ENCODE measurements at regions not wholly inside any gene's neighbourhood (a gene's known extent, or its start where the extent isn't known, plus 50 kb on each side); places are given as distances from the start of the nearest gene placed in this dataset.

DNA sequence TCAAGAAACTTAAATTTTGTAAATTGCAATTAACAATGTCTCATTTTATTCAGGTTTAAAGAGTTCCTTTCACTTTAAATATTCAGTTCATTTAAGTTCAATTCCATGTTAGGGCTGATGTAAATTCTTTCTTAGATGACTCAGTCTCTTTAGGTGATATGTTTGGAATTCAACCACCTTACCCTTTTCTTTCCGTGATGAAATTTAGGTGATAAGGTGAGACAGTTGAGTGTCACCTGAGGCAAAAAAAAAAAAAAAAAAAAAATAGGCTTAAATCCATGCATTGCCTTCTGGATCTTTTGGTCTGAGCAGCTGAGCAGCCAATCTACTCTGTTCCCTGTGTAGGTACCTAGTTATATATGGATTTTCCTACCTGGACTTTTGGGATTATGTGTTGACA lies 299.5 kb downstream of the DAD1 start:
- TF ChIP-seq SP1 (IDR thresholded peaks at IDR 0.05; ENCODE audit: low read depth) (no peak), SIN3A (IDR thresholded peaks at IDR 0.05; ENCODE audit: low read depth) (no peak), POLR2A (IDR thresholded peaks at IDR 0.05; ENCODE audit: borderline replicate concordance, extremely low read depth, insufficient read depth, insufficient read length) (no peak), YY1 (IDR thresholded peaks at IDR 0.05; ENCODE audit: extremely low read depth, insufficient replicate concordance, low read depth, low read length) (no peak), RAD21 (IDR thresholded peaks at IDR 0.05; ENCODE audit: low read depth) (no peak), CEBPB (IDR thresholded peaks at IDR 0.05; ENCODE audit: low read depth) (no peak), FOSL1 (IDR thresholded peaks at IDR 0.05; ENCODE audit: low read depth) (no peak), POLR2AphosphoS5 (IDR thresholded peaks at IDR 0.05; ENCODE audit: low read depth, low read length) (no peak)
- TF ChIP-seq, protein P1, sequence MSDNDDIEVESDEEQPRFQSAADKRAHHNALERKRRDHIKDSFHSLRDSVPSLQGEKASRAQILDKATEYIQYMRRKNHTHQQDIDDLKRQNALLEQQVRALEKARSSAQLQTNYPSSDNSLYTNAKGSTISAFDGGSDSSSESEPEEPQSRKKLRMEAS (IDR thresholded peaks at IDR 0.05) = no peak
- TF ChIP-seq, protein P2, sequence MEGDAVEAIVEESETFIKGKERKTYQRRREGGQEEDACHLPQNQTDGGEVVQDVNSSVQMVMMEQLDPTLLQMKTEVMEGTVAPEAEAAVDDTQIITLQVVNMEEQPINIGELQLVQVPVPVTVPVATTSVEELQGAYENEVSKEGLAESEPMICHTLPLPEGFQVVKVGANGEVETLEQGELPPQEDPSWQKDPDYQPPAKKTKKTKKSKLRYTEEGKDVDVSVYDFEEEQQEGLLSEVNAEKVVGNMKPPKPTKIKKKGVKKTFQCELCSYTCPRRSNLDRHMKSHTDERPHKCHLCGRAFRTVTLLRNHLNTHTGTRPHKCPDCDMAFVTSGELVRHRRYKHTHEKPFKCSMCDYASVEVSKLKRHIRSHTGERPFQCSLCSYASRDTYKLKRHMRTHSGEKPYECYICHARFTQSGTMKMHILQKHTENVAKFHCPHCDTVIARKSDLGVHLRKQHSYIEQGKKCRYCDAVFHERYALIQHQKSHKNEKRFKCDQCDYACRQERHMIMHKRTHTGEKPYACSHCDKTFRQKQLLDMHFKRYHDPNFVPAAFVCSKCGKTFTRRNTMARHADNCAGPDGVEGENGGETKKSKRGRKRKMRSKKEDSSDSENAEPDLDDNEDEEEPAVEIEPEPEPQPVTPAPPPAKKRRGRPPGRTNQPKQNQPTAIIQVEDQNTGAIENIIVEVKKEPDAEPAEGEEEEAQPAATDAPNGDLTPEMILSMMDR (IDR thresholded peaks at IDR 0.05 in 2 of 3, conservative IDR thresholded peaks at IDR 0.05 in 1 of 3; ENCODE audit: borderline replicate concordance in 1 of 3, insufficient read depth in 1 of 3, low read depth in 2 of 3, low read length in 2 of 3) = no peak
- TF ChIP-seq, protein P3, sequence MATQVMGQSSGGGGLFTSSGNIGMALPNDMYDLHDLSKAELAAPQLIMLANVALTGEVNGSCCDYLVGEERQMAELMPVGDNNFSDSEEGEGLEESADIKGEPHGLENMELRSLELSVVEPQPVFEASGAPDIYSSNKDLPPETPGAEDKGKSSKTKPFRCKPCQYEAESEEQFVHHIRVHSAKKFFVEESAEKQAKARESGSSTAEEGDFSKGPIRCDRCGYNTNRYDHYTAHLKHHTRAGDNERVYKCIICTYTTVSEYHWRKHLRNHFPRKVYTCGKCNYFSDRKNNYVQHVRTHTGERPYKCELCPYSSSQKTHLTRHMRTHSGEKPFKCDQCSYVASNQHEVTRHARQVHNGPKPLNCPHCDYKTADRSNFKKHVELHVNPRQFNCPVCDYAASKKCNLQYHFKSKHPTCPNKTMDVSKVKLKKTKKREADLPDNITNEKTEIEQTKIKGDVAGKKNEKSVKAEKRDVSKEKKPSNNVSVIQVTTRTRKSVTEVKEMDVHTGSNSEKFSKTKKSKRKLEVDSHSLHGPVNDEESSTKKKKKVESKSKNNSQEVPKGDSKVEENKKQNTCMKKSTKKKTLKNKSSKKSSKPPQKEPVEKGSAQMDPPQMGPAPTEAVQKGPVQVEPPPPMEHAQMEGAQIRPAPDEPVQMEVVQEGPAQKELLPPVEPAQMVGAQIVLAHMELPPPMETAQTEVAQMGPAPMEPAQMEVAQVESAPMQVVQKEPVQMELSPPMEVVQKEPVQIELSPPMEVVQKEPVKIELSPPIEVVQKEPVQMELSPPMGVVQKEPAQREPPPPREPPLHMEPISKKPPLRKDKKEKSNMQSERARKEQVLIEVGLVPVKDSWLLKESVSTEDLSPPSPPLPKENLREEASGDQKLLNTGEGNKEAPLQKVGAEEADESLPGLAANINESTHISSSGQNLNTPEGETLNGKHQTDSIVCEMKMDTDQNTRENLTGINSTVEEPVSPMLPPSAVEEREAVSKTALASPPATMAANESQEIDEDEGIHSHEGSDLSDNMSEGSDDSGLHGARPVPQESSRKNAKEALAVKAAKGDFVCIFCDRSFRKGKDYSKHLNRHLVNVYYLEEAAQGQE (IDR thresholded peaks at IDR 0.05; ENCODE audit: low read depth) = no peak
